ENCODE measurements at regions not wholly inside any gene's neighbourhood (a gene's known extent, or its start where the extent isn't known, plus 50 kb on each side); places are given as distances from the start of the nearest gene placed in this dataset.

DNA sequence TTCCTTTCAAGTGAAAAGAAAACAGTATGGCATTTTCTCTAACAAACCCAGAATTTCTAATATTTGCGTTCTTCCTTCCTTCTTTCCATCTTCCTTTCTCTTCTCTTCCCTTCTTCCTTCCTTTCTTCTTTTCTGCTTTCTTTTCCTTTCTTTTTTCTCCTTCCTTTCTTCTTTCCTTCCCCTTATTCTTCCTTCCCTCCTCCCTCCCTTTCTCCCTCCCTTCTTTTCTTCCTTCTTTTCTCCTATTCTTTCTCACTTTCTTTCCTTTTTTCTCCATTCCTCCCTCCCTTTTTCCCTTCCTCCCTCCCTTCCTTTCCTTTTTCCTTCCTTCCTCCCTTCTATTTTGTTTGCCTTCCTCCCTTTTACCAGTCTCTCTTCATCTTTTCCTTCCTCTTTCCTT lies 194.8 kb downstream of the SHCBP1 start:
- no peak for TF ChIP-seq TARDBP (IDR thresholded peaks at IDR 0.05)
- no peak for TF ChIP-seq BHLHE40 (IDR thresholded peaks at IDR 0.05; ENCODE audit: borderline replicate concordance)
- no peak for TF ChIP-seq NFRKB (IDR thresholded peaks at IDR 0.05)
- TF ChIP-seq SP1 (IDR thresholded peaks at IDR 0.05): no peak

Measured in HEK293T (cell line).